Loucy (cell line): ENCODE measurements at regions not wholly inside any gene's neighbourhood (a gene's known extent, or its start where the extent isn't known, plus 50 kb on each side); places are given as distances from the start of the nearest gene placed in this dataset.

Experiments
- H2AFZ ChIP-seq: fragments of 200-600 bp; sonication (generic); 2 replicates; pipeline ENCODE4 v1.6.0; 2016; ENCODE audit warnings: antibody characterized with exemption, mild to moderate bottlenecking, low read length, moderate library complexity
- H3F3A ChIP-seq: fragments of 200-600 bp; 2 replicates; pipeline ENCODE4 v1.6.0; 2016; ENCODE audit warnings: antibody characterized with exemption, low read depth, mild to moderate bottlenecking
- H3K27me3 ChIP-seq: fragments of 200-600 bp; sonication (generic); 2 replicates; pipeline ENCODE4 v1.6.1; 2014; ENCODE audit warnings: low read length, mild to moderate bottlenecking; ENCODE audit not compliant: insufficient read depth, poor library complexity, severe bottlenecking
- H3K36me3 ChIP-seq: fragments of 200-600 bp; sonication (generic); 2 replicates; pipeline ENCODE4 v1.6.1; 2016; ENCODE audit warnings: low read length; ENCODE audit not compliant: insufficient read depth
- H3K4me1 ChIP-seq: fragments of 200-600 bp; sonication (generic); 2 replicates; pipeline ENCODE4 v1.5.1; 2014; ENCODE audit warnings: low read length, mild to moderate bottlenecking; ENCODE audit not compliant: insufficient read depth, poor library complexity, severe bottlenecking
- H3K4me2 ChIP-seq: fragments of 200-600 bp; sonication (generic); 2 replicates; pipeline ENCODE4 v1.6.0; 2014; ENCODE audit warnings: antibody characterized with exemption, low read length, low read depth, mild to moderate bottlenecking; ENCODE audit not compliant: poor library complexity, severe bottlenecking
- H3K4me3 ChIP-seq: fragments of 200-600 bp; sonication (generic); 2 replicates; pipeline ENCODE4 v1.5.1; 2014; ENCODE audit warnings: low read length, mild to moderate bottlenecking, mixed read lengths; ENCODE audit not compliant: poor library complexity, severe bottlenecking
- H3K79me2 ChIP-seq: fragments of 200-600 bp; sonication (generic); 2 replicates; pipeline ENCODE4 v1.6.1; 2014; ENCODE audit warnings: low read length; ENCODE audit not compliant: insufficient read depth
- H3K9ac ChIP-seq: fragments of 200-600 bp; sonication (generic); 2 replicates; pipeline ENCODE4 v1.6.0; 2014; ENCODE audit warnings: mild to moderate bottlenecking, low read depth, low read length, moderate library complexity; ENCODE audit not compliant: poor library complexity, severe bottlenecking
- H3K9me2 ChIP-seq: fragments of 200-600 bp; sonication (generic); replicated peaks from 2 replicates; pipeline ENCODE4 v1.6.1; 2016; ENCODE audit warnings: low read depth, low read length, mixed read lengths
- H3K9me3 ChIP-seq: fragments of 200-600 bp; sonication (generic); 2 replicates; pipeline ENCODE4 v1.6.1; 2014; ENCODE audit warnings: mild to moderate bottlenecking, antibody characterized with exemption, low read length, low read depth; ENCODE audit not compliant: insufficient read depth
- H4K20me1 ChIP-seq: fragments of 200-600 bp; sonication (generic); 2 replicates; pipeline ENCODE4 v1.6.0; 2014; ENCODE audit warnings: antibody characterized with exemption, low read length, mild to moderate bottlenecking; ENCODE audit not compliant: insufficient read depth, poor library complexity, severe bottlenecking
- EZH2phosphoT487 ChIP-seq: fragments of 200-600 bp; IDR thresholded peaks from 2 replicates; pipeline ENCODE4 v1.6.1; 2018; ENCODE audit warnings: antibody characterized with exemption, mild to moderate bottlenecking, moderate library complexity, borderline replicate concordance
- TF ChIP-seq, protein P1 (sequence below): fragments of 200-600 bp; sonication (generic); conservative IDR thresholded peaks from 2 replicates; pipeline ENCODE4 v1.5.1; 2014; ENCODE audit warnings: mild to moderate bottlenecking, antibody characterized with exemption, low read length

DNA sequence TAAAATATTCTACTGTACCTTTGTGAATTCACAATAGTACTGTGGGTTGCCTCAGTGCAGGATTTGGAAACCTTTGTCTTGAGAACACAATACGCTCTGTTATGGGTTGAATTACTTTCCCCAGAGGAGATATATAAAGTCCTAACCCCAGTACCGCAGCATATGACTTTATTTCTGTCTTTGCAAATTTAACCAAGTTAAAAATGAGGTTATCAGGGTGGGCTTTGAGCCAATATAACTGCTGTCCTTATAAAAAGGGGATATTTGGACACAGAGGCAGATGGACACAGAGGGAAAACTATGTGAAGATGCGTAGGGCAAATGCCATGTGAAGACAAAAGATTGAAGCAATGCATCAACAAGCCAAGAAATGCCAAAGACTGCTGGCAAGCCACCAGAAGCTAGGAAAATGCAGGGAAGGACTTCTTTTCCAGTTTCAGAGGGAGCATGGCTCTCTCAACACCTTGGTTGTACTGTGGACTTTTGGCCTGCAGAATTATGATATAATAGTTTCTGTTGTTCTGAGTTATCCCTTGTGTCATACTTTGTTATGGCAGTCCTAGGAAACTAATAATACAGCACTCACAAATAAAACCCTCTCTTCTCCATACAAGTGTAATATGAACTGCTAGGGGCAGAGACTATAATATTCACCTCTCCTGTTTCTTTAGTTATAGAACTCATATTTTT lies 292.6 kb upstream of the SPTLC3 start:
- H3K4me3 ChIP-seq: no peak overlapping the region
- H3K9ac ChIP-seq: no peak overlapping the region
- TF ChIP-seq EZH2phosphoT487: no peak
- TF ChIP-seq, protein P1, sequence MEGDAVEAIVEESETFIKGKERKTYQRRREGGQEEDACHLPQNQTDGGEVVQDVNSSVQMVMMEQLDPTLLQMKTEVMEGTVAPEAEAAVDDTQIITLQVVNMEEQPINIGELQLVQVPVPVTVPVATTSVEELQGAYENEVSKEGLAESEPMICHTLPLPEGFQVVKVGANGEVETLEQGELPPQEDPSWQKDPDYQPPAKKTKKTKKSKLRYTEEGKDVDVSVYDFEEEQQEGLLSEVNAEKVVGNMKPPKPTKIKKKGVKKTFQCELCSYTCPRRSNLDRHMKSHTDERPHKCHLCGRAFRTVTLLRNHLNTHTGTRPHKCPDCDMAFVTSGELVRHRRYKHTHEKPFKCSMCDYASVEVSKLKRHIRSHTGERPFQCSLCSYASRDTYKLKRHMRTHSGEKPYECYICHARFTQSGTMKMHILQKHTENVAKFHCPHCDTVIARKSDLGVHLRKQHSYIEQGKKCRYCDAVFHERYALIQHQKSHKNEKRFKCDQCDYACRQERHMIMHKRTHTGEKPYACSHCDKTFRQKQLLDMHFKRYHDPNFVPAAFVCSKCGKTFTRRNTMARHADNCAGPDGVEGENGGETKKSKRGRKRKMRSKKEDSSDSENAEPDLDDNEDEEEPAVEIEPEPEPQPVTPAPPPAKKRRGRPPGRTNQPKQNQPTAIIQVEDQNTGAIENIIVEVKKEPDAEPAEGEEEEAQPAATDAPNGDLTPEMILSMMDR: no peak
- H3F3A ChIP-seq: no peaks in the 10 kb centered on the region
- H2AFZ ChIP-seq: no peak overlapping the region
- no peaks in the 10 kb centered on the region for H3K79me2 ChIP-seq
- H3K36me3 ChIP-seq: no peaks in the 10 kb centered on the region
- no peaks in the 10 kb centered on the region for H3K9me2 ChIP-seq
- H3K4me2 ChIP-seq: no peak overlapping the region
- no peaks in the 10 kb centered on the region for H3K27me3 ChIP-seq
- no peaks in the 10 kb centered on the region; the same call in 1 of the 2 replicates for H3K9me3 ChIP-seq
- H3K4me1 ChIP-seq: no peaks in the 10 kb centered on the region
- no peaks in the 10 kb centered on the region for H4K20me1 ChIP-seq

DNA sequence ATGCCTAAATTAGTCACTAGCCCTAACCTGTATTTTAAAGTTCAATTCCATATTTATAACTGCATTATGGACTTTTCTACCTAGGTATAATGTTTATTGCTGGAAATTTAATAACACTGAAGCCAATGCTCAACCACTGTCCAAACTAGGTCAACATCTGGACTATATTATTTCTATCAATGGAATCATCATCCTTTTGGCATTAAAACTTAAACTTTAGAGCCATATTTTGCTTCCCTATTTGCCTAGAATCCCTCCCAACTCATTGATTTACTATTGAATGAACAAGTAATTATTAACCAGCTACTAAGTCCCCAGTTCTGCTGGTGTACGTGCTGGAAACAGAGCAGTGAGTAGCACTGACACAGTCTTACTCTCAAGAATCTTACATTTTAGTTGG lies 291.7 kb upstream of the SPTLC3 start:
- no peaks in the 10 kb centered on the region; the same call in 1 of the 2 replicates for H3K9me3 ChIP-seq
- H3K4me3 ChIP-seq: no peak overlapping the region
- TF ChIP-seq EZH2phosphoT487: no peak
- TF ChIP-seq, protein P1: no peak

DNA sequence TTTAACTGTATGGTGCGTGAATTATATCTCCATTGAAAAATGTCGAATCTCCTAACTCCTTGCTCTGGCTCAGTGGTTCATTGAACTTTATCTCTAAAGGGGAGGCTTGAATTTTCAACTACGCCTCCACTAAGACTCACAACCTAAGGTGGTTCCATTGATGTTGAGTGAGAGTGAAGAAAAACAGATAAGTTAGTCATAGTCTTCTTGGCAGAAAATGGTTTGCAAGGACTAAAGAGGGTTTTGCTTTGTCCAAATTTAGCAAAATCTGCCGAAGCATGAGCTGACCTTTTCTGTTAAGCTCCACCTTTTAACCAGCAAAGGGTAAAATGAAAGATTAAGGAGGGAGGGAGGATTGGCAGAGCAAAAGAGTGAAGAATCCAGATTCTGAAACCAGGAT lies 290.2 kb upstream of the SPTLC3 start:
- no peak overlapping the region for H2AFZ ChIP-seq
- no peak overlapping the region for H3K4me2 ChIP-seq
- H3K4me1 ChIP-seq: no peaks in the 10 kb centered on the region
- H4K20me1 ChIP-seq: no peaks in the 10 kb centered on the region
- no peaks in the 10 kb centered on the region for H3K27me3 ChIP-seq
- no peak overlapping the region for H3K4me3 ChIP-seq
- no peaks in the 10 kb centered on the region for H3K79me2 ChIP-seq
- TF ChIP-seq, protein P1: no peak
- no peak for TF ChIP-seq EZH2phosphoT487
- H3F3A ChIP-seq: no peaks in the 10 kb centered on the region
- no peaks in the 10 kb centered on the region; the same call in 1 of the 2 replicates for H3K9me3 ChIP-seq
- H3K9ac ChIP-seq: no peak overlapping the region
- no peaks in the 10 kb centered on the region for H3K9me2 ChIP-seq
- no peaks in the 10 kb centered on the region for H3K36me3 ChIP-seq

More for the DNA sequence above, 291.7 kb upstream of the SPTLC3 start:
- Histone ChIP-seq H3K27me3 (no peaks in the 10 kb centered on the region), H3K9ac (no peak overlapping the region), H2AFZ (no peak overlapping the region), H3K4me2 (no peak overlapping the region), H3K4me1 (no peaks in the 10 kb centered on the region), H3K9me2 (no peaks in the 10 kb centered on the region), H3K79me2 (no peaks in the 10 kb centered on the region), H3F3A (no peaks in the 10 kb centered on the region), H3K36me3 (no peaks in the 10 kb centered on the region), H4K20me1 (no peaks in the 10 kb centered on the region)
